Cardiac muscle cell (in vitro differentiated cells and primary cell): ENCODE measurements at regions not wholly inside any gene's neighbourhood (a gene's known extent, or its start where the extent isn't known, plus 50 kb on each side); places are given as distances from the start of the nearest gene placed in this dataset.
A peak's percentile ranks its signal among the peaks of the same experiment; 100 is the strongest.

Source experiments
- DNase-seq, 2 donors: peaks; one replicate each; pipeline versions ENCODE4 v3.0.0 to v3.0.0-alpha.2; 2010 to 2017; ENCODE audit warnings: low read depth in 1 of 2, low spot score in 1 of 2
- H3K27ac ChIP-seq: fragments of 200-600 bp; sonication (generic); 2 replicates; pipeline ENCODE4 v1.5.1; 2016
- H3K27me3 ChIP-seq: fragments of 200-600 bp; sonication (generic); 2 replicates; pipeline ENCODE4 v1.6.0; 2016; ENCODE audit warnings: control low read depth
- H3K36me3 ChIP-seq: fragments of 200-600 bp; sonication (generic); 2 replicates; pipeline ENCODE4 v1.5.1; 2016; ENCODE audit warnings: control low read depth
- H3K4me1 ChIP-seq: fragments of 200-600 bp; sonication (generic); 2 replicates; pipeline ENCODE4 v1.8.1; 2017; ENCODE audit warnings: low read depth, mild to moderate bottlenecking, mixed run types
- H3K4me3 ChIP-seq: fragments of 200-600 bp; sonication (generic); 2 replicates; pipeline ENCODE4 v1.5.1; 2016; ENCODE audit warnings: mild to moderate bottlenecking
- H3K9me3 ChIP-seq: fragments of 200-600 bp; sonication (generic); 2 replicates; pipeline ENCODE4 v1.5.1; 2017; ENCODE audit warnings: low read depth, mild to moderate bottlenecking, control low read depth
- CTCF ChIP-seq: IDR thresholded peaks from 2 replicates; pipeline ENCODE4 v1.5.1; 2012; ENCODE audit warnings: low read depth, mild to moderate bottlenecking, low read length

- no peak for TF ChIP-seq CTCF
- DNase-seq, result no peak
- no peaks in the 10 kb centered on the region for H3K9me3 ChIP-seq
- no peaks in the 10 kb centered on the region for H3K36me3 ChIP-seq
- peaks cover 10% of the 10 kb centered on the region for H3K4me1 ChIP-seq
- H3K27ac ChIP-seq, result no peak overlapping the region
- H3K27me3 ChIP-seq, result no peaks in the 10 kb centered on the region
- H3K4me3 ChIP-seq, result no peak overlapping the region
Observed at GRCh38 chr6:132868057-132868456, 53.7 kb downstream of the RPS12 start.

- H3K4me3 ChIP-seq, result no peak overlapping the region
- H3K36me3 ChIP-seq, result no peaks in the 10 kb centered on the region
- no peaks in the 10 kb centered on the region for H3K4me1 ChIP-seq
- no peak for DNase-seq
- H3K27ac ChIP-seq, result no peak overlapping the region
- H3K9me3 ChIP-seq, result no peaks in the 10 kb centered on the region
- no peak for TF ChIP-seq CTCF
- no peaks in the 10 kb centered on the region for H3K27me3 ChIP-seq
Observed at GRCh38 chr6:132872923-132873322, 58.6 kb downstream of the RPS12 start.

GRCh38 chr6:132877003-132877402, 62.6 kb downstream of the RPS12 start:
- H3K4me1 ChIP-seq, result no peaks in the 10 kb centered on the region

GRCh38 chr6:132887204-132887603, 72.8 kb downstream of the RPS12 start:
- no peaks in the 10 kb centered on the region for H3K4me1 ChIP-seq
- no peaks in the 10 kb centered on the region for H3K9me3 ChIP-seq
- DNase-seq, result peak in 1 of 2 donors; percentile 39
- TF ChIP-seq CTCF, result no peak
- H3K27ac ChIP-seq, result no peak overlapping the region
- no peaks in the 10 kb centered on the region for H3K36me3 ChIP-seq
- H3K4me3 ChIP-seq, result no peak overlapping the region
- no peaks in the 10 kb centered on the region for H3K27me3 ChIP-seq

More at GRCh38 chr6:132877003-132877402, 62.6 kb downstream of the RPS12 start:
- Histone ChIP-seq H3K4me3 (no peak overlapping the region), H3K27me3 (no peaks in the 10 kb centered on the region), H3K27ac (no peak overlapping the region), H3K36me3 (no peaks in the 10 kb centered on the region), H3K9me3 (no peaks in the 10 kb centered on the region)
- DNase-seq, result no peak
- no peak for TF ChIP-seq CTCF

GRCh38 chr6:132888701-132889100, 74.3 kb downstream of the RPS12 start:
- no peak for DNase-seq
- no peaks in the 10 kb centered on the region for H3K4me1 ChIP-seq
- H3K27ac ChIP-seq, result no peak overlapping the region
- no peak for TF ChIP-seq CTCF
- H3K9me3 ChIP-seq, result no peaks in the 10 kb centered on the region
- H3K4me3 ChIP-seq, result no peak overlapping the region
- no peaks in the 10 kb centered on the region for H3K27me3 ChIP-seq
- H3K36me3 ChIP-seq, result no peaks in the 10 kb centered on the region
